ENCODE measurements at regions not wholly inside any gene's neighbourhood (a gene's known extent, or its start where the extent isn't known, plus 50 kb on each side); places are given as distances from the start of the nearest gene placed in this dataset.
"Not testable (repeated sequence)": the region's sequence is repeated elsewhere in the genome, so short reads cannot be mapped to it uniquely, and the experiment has no call there.

- no peaks in the 10 kb centered on the region for H3K4me1 ChIP-seq
- intact Hi-C loops (cut with DNase I; ENCODE audit: low total_unique reads): no loop called here
- no peaks in the 10 kb centered on the region for H3K36me3 ChIP-seq
- H3K4me3 ChIP-seq: no peak overlapping the region
- H3K9me3 ChIP-seq: no peaks in the 10 kb centered on the region
- no peak for TF ChIP-seq POLR2A (IDR thresholded peaks at IDR 0.05)
- TF ChIP-seq EP300 (IDR thresholded peaks at IDR 0.05; ENCODE audit: low read depth): no peak
- TF ChIP-seq POLR2AphosphoS5 (IDR thresholded peaks at IDR 0.05): no peak
- no peak for TF ChIP-seq CTCF (IDR thresholded peaks at IDR 0.05)
- no peaks in the 10 kb centered on the region for H3K27me3 ChIP-seq
- in situ Hi-C loops (cut with MboI; ENCODE audit: low pct_ligation_motif_present in 1 of 4, low pct_unique_long_range_greater_than_20kb in 1 of 4, low sequenced_read_pairs in 3 of 4): no loop called here
- no peak for DNase-seq
- H3K27ac ChIP-seq: no peak overlapping the region
Observed at GRCh38 chr12:91723191-91723590, 422.5 kb downstream of the BTG1 start.

- no peaks in the 10 kb centered on the region for H3K27me3 ChIP-seq
- in situ Hi-C loops (cut with MboI; ENCODE audit: low pct_ligation_motif_present in 1 of 4, low pct_unique_long_range_greater_than_20kb in 1 of 4, low sequenced_read_pairs in 3 of 4): no loop called here
- TF ChIP-seq EP300 (IDR thresholded peaks at IDR 0.05; ENCODE audit: low read depth): no peak
- no peak for TF ChIP-seq POLR2A (IDR thresholded peaks at IDR 0.05)
- no peak for TF ChIP-seq CTCF (IDR thresholded peaks at IDR 0.05)
- no peak for TF ChIP-seq POLR2AphosphoS5 (IDR thresholded peaks at IDR 0.05)
Observed at GRCh38 chr12:91722072-91722471, 423.6 kb downstream of the BTG1 start.

GRCh38 chr12:91721023-91721422, 424.6 kb downstream of the BTG1 start:
- no peak for DNase-seq
- Histone ChIP-seq H3K9me3 (no peaks in the 10 kb centered on the region), H3K36me3 (no peaks in the 10 kb centered on the region), H3K4me3 (no peak overlapping the region), H3K27ac (no peak overlapping the region), H3K27me3 (no peaks in the 10 kb centered on the region), H3K4me1 (no peaks in the 10 kb centered on the region)
- 50 to 71% methylated on average over 3 of the region's 3 CpGs for WGBS, 2 donors (ENCODE audit: low coverage in 1 of 2)
- intact Hi-C loops (cut with DNase I; ENCODE audit: low total_unique reads): no loop called here
- in situ Hi-C loops (cut with MboI; ENCODE audit: low pct_ligation_motif_present in 1 of 4, low pct_unique_long_range_greater_than_20kb in 1 of 4, low sequenced_read_pairs in 3 of 4): no loop called here
- TF ChIP-seq POLR2A (IDR thresholded peaks at IDR 0.05) (no peak), EP300 (IDR thresholded peaks at IDR 0.05; ENCODE audit: low read depth) (no peak), CTCF (IDR thresholded peaks at IDR 0.05) (no peak), POLR2AphosphoS5 (IDR thresholded peaks at IDR 0.05) (no peak)

More at GRCh38 chr12:91722072-91722471, 423.6 kb downstream of the BTG1 start:
- intact Hi-C loops (cut with DNase I; ENCODE audit: low total_unique reads): no loop called here
- H3K36me3 ChIP-seq: no peaks in the 10 kb centered on the region
- no peak for DNase-seq
- H3K4me1 ChIP-seq: no peaks in the 10 kb centered on the region
- no peak overlapping the region for H3K27ac ChIP-seq
- H3K4me3 ChIP-seq: no peak overlapping the region
- no peaks in the 10 kb centered on the region for H3K9me3 ChIP-seq

GRCh38 chr12:91718326-91718725, 427.3 kb downstream of the BTG1 start:
- no peak for TF ChIP-seq POLR2A (IDR thresholded peaks at IDR 0.05)
- no peaks in the 10 kb centered on the region for H3K27me3 ChIP-seq
- H3K4me3 ChIP-seq: no peak overlapping the region
- intact Hi-C loops (cut with DNase I; ENCODE audit: low total_unique reads) (no loop called here), in situ Hi-C loops (cut with MboI; ENCODE audit: low pct_ligation_motif_present in 1 of 4, low pct_unique_long_range_greater_than_20kb in 1 of 4, low sequenced_read_pairs in 3 of 4) (no loop called here)
- DNase-seq: no peak
- H3K9me3 ChIP-seq: no peaks in the 10 kb centered on the region
- no peak overlapping the region for H3K27ac ChIP-seq
- 81 to 84% methylated on average over 2 of the region's 2 CpGs for WGBS, 2 donors (ENCODE audit: low coverage in 1 of 2)
- H3K36me3 ChIP-seq: no peaks in the 10 kb centered on the region
- H3K4me1 ChIP-seq: no peaks in the 10 kb centered on the region

- DNase-seq: no peak
- H3K4me1 ChIP-seq: no peaks in the 10 kb centered on the region
- H3K27ac ChIP-seq: no peak overlapping the region
- H3K36me3 ChIP-seq: no peaks in the 10 kb centered on the region
- H3K27me3 ChIP-seq: no peaks in the 10 kb centered on the region
- intact Hi-C loops (cut with DNase I; ENCODE audit: low total_unique reads): no loop called here
- 70 to 71% methylated on average over 3 of the region's 3 CpGs for WGBS, 2 donors (ENCODE audit: low coverage in 1 of 2)
- H3K4me3 ChIP-seq: no peak overlapping the region
- H3K9me3 ChIP-seq: no peaks in the 10 kb centered on the region
- in situ Hi-C loops (cut with MboI; ENCODE audit: low pct_ligation_motif_present in 1 of 4, low pct_unique_long_range_greater_than_20kb in 1 of 4, low sequenced_read_pairs in 3 of 4): no loop called here
- TF ChIP-seq EP300 (IDR thresholded peaks at IDR 0.05; ENCODE audit: low read depth) (no peak), POLR2A (IDR thresholded peaks at IDR 0.05) (no peak), POLR2AphosphoS5 (IDR thresholded peaks at IDR 0.05) (no peak), CTCF (IDR thresholded peaks at IDR 0.05) (no peak)
Observed at GRCh38 chr12:91717804-91718203, 427.8 kb downstream of the BTG1 start.

GRCh38 chr12:91711925-91712324, 433.7 kb downstream of the BTG1 start:
- 84 to 92% methylated on average over 2 of the region's 2 CpGs for WGBS, 2 donors (ENCODE audit: low coverage in 1 of 2)
- DNase-seq; H3K27ac ChIP-seq; intact Hi-C loops (cut with DNase I; ENCODE audit: low total_unique reads); H3K27me3 ChIP-seq; H3K9me3 ChIP-seq; H3K4me1 ChIP-seq; H3K36me3 ChIP-seq; H3K4me3 ChIP-seq; in situ Hi-C loops (cut with MboI; ENCODE audit: low pct_ligation_motif_present in 1 of 4, low pct_unique_long_range_greater_than_20kb in 1 of 4, low sequenced_read_pairs in 3 of 4): not testable (repeated sequence)
